Ovary (tissue), 7 donors: ENCODE measurements at regions not wholly inside any gene's neighbourhood (a gene's known extent, or its start where the extent isn't known, plus 50 kb on each side); places are given as distances from the start of the nearest gene placed in this dataset.
"Not testable (repeated sequence)": the region's sequence is repeated elsewhere in the genome, so short reads cannot be mapped to it uniquely, and the experiment has no call there.

ENCODE experiments used
- DNase-seq, 5 donors: peaks; one replicate each; pipeline ENCODE4 v3.0.0-alpha.2; 2019 to 2020
- H3K27ac ChIP-seq, 2 donors: fragments of 200-600 bp; one replicate each; pipeline versions ENCODE4 v1.5.1 to v1.8.0; 2019 to 2022
- H3K27me3 ChIP-seq: fragments of 200-600 bp; one replicate; pipeline ENCODE4 v1.8.0; 2022
- H3K36me3 ChIP-seq: fragments of 200-600 bp; sonication (generic); one replicate; pipeline ENCODE4 v1.5.1; 2019
- H3K4me1 ChIP-seq: one replicate; pipeline ENCODE4 v1.8.1; 2013; ENCODE audit warnings: mild to moderate bottlenecking, moderate library complexity; ENCODE audit not compliant: insufficient read depth
- H3K4me3 ChIP-seq: fragments of 200-600 bp; sonication (generic); one replicate; pipeline ENCODE4 v1.5.1; 2017
- H3K9me3 ChIP-seq, 2 donors: fragments of 200-600 bp in 1 of 2; sonication (generic) in 1 of 2; one replicate each; pipeline versions ENCODE4 v1.5.1 to v1.8.1; 2013 to 2019; ENCODE audit warnings: mild to moderate bottlenecking in 1 of 2, moderate library complexity in 1 of 2
- CTCF ChIP-seq, 3 donors: fragments of 450-650 bp in 2 of 3; fragments of 200-600 bp in 1 of 3; IDR thresholded peaks; one replicate each; pipeline versions ENCODE4 v1.5.1 to v1.8.0; 2016 to 2022; ENCODE audit warnings: antibody characterized with exemption in 3 of 3, mild to moderate bottlenecking in 1 of 3
- EP300 ChIP-seq: sonication (generic); formaldehyde crosslinking; IDR thresholded peaks from one replicate; pipeline ENCODE4 v1.6.1; 2017; ENCODE audit warnings: antibody characterized with exemption
- POLR2A ChIP-seq: fragments of 450-650 bp; IDR thresholded peaks from one replicate; pipeline ENCODE4 v1.6.1; 2017; ENCODE audit warnings: antibody characterized with exemption, mild to moderate bottlenecking, moderate library complexity
- WGBS, 3 donors: extraction: QIAGEN DNeasy Blood & Tissue Kit in 1 of 3; methylation state at CpG; one replicate each; pipeline versions ENCODE4 v1.1.5 to v1.1.7; 2013 to 2017; 5-methylcytosine and 5-hydroxymethylcytosine counted together
- intact Hi-C, 4 donors: fragments of 100-400 bp; cut with DNase I; formaldehyde crosslinking; loops; one replicate each; pipeline versions ENCODE4 v1.11.0 to v1.15.1; 2022 to 2023
- donor health status: DM: no; HTN: no; CAD: no; lungs with moderate emphysema.
- donor health status: DM: no; HTN: no; CAD: no.
- donor health status: Bipolar disorder and iron deficiency.
- donor health status: DM: no; HTN: no; CAD: no.
- donor health status: DM: yes; HTN: yes; CAD: no.

- H3K27me3 ChIP-seq = no peaks in the 10 kb centered on the region
- no peaks in the 10 kb centered on the region for H3K4me1 ChIP-seq
- H3K27ac ChIP-seq = no peak overlapping the region
- no peak overlapping the region for H3K4me3 ChIP-seq
- no peak for TF ChIP-seq POLR2A
- no peak for TF ChIP-seq CTCF (IDR thresholded peaks at IDR 0.05)
- no peak for TF ChIP-seq EP300
- 71 to 92% (median 91%) methylated on average over 4 of the region's 4 CpGs for WGBS, 3 donors
- no peaks in the 10 kb centered on the region for H3K36me3 ChIP-seq
- no peak for DNase-seq
- intact Hi-C loops = no loop called here
- no peaks in the 10 kb centered on the region for H3K9me3 ChIP-seq
Measured at GRCh38 chr2:134052173-134052572, 201.7 kb upstream of the MGAT5 start.

DNA sequence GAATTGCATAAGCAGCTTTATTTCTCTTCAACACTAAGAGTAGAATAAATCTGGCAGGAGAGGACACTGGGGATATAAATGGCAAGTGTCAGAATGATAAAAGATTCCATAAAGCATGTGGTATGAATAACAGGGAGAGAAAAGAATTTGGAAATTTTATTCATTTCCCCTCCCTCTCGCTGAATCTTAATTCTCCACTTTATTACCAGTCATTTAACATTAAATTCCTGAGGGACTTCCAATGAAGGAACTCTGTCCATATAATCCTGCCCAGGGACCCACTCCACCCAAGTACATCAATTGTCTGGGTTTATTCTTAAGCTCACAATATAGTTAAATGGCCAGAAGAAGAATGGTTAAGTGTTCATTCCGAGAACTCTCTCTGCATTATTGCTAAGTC is 197.7 kb upstream of the MGAT5 start:
- H3K36me3 ChIP-seq = no peaks in the 10 kb centered on the region
- TF ChIP-seq CTCF (IDR thresholded peaks at IDR 0.05) (no peak), EP300 (no peak), POLR2A (no peak)
- H3K27ac ChIP-seq = no peak overlapping the region
- 78 to 83% (median 83%) methylated on average over 2 of the region's 2 CpGs for WGBS, 3 donors
- no peak overlapping the region for H3K4me3 ChIP-seq
- intact Hi-C loops = no loop called here
- DNase-seq = no peak
- H3K27me3 ChIP-seq = no peaks in the 10 kb centered on the region
- H3K9me3 ChIP-seq = no peaks in the 10 kb centered on the region
- no peaks in the 10 kb centered on the region for H3K4me1 ChIP-seq

DNA sequence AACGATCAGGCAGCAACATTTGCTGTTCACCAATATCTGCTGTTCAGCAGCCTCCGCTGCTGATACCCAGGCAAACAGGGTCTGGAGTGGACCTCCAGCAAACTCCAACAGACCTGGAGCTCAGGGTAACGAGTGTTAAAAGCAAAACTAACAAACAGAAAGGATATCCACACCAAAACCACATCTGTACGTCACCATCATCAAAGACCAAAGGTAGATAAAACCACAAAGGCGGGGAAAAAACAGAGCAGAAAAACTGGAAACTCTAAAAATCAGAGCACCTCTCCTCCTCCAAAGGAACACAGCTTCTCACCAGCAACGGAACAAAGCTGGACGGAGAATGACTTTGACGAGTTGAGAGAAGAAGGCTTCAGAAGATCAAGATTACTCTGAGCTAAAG is 192.8 kb upstream of the MGAT5 start:
- DNase-seq, H3K36me3 ChIP-seq, H3K27ac ChIP-seq, H3K27me3 ChIP-seq, H3K9me3 ChIP-seq, H3K4me3 ChIP-seq, H3K4me1 ChIP-seq, intact Hi-C loops: not testable (repeated sequence)
- 85 to 88% (median 86%) methylated on average over 8 of the region's 8 CpGs for WGBS, 3 donors

- H3K27ac ChIP-seq, H3K4me1 ChIP-seq, DNase-seq, H3K36me3 ChIP-seq, H3K9me3 ChIP-seq, H3K4me3 ChIP-seq, H3K27me3 ChIP-seq, intact Hi-C loops: not testable (repeated sequence)
- 63 to 74% (median 71%) methylated on average over 3 of the region's 3 CpGs for WGBS, 3 donors
Measured at GRCh38 chr2:134062235-134062634, 191.6 kb upstream of the MGAT5 start.

GRCh38 chr2:134063916-134064315 is 190.0 kb upstream of the MGAT5 start:
- 94 to 96% (median 95%) methylated on average over 18 to 27 of the region's 27 CpGs for WGBS, 3 donors
- H3K9me3 ChIP-seq, DNase-seq, H3K27me3 ChIP-seq, H3K27ac ChIP-seq, H3K4me1 ChIP-seq, intact Hi-C loops, H3K36me3 ChIP-seq, H3K4me3 ChIP-seq: not testable (repeated sequence)

- no peaks in the 10 kb centered on the region for H3K27me3 ChIP-seq
- DNase-seq = no peak
- intact Hi-C loops = no loop called here
- 89 to 92% (median 90%) methylated on average over 6 of the region's 6 CpGs for WGBS, 3 donors
- no peak overlapping the region for H3K4me3 ChIP-seq
- H3K9me3 ChIP-seq = no peaks in the 10 kb centered on the region
- TF ChIP-seq POLR2A (no peak), EP300 (no peak), CTCF (IDR thresholded peaks at IDR 0.05) (no peak)
- H3K4me1 ChIP-seq = no peaks in the 10 kb centered on the region
- H3K27ac ChIP-seq = no peak overlapping the region
- H3K36me3 ChIP-seq = no peaks in the 10 kb centered on the region
Measured at GRCh38 chr2:134070281-134070741, 183.6 kb upstream of the MGAT5 start.
